GM13976 (cell line): ENCODE measurements at regions not wholly inside any gene's neighbourhood (a gene's known extent, or its start where the extent isn't known, plus 50 kb on each side); places are given as distances from the start of the nearest gene placed in this dataset.
"Not testable (repeated sequence)": the region's sequence is repeated elsewhere in the genome, so short reads cannot be mapped to it uniquely, and the experiment has no call there.

Source experiments
- DNase-seq: peaks from one replicate; pipeline ENCODE4 v3.0.0; 2012; ENCODE audit warnings: low spot score
- CTCF ChIP-seq: IDR thresholded peaks from 2 replicates; pipeline ENCODE4 v1.5.1; 2012; ENCODE audit warnings: borderline replicate concordance, mild to moderate bottlenecking; ENCODE audit not compliant: insufficient read depth; ENCODE audit errors: extremely low read depth, missing control alignments, control extremely low read depth
- in situ Hi-C: fragments of 300-500 bp; cut with MboI; formaldehyde crosslinking; loops from one replicate; pipeline ENCODE4 v1.12.0; 2022; ENCODE audit warnings: low sequenced_read_pairs, mixed read lengths, inconsistent platforms; ENCODE audit not compliant: unreplicated experiment

GRCh38 chr6:71766146-71766760 is 120.1 kb upstream of the RIMS1 start:
- in situ Hi-C loops, result no loop called here
- TF ChIP-seq CTCF, result no peak
- no peak for DNase-seq

- no peak for DNase-seq
- TF ChIP-seq CTCF, result no peak
- in situ Hi-C loops, result no loop called here
Measured at GRCh38 chr6:71766796-71767195, 119.6 kb upstream of the RIMS1 start.

GRCh38 chr6:71768356-71768755 is 118.0 kb upstream of the RIMS1 start:
- in situ Hi-C loops, result no loop called here

GRCh38 chr6:71808865-71809264 is 77.5 kb upstream of the RIMS1 start:
- TF ChIP-seq CTCF, result no peak
- in situ Hi-C loops, result no loop called here
- no peak for DNase-seq

More at GRCh38 chr6:71768356-71768755, 118.0 kb upstream of the RIMS1 start:
- no peak for DNase-seq
- no peak for TF ChIP-seq CTCF

- no peak for TF ChIP-seq CTCF
- no peak for DNase-seq
- in situ Hi-C loops, result no loop called here
Measured at GRCh38 chr6:71810880-71811279, 75.5 kb upstream of the RIMS1 start.

- DNase-seq, result no peak
- in situ Hi-C loops, result no loop called here
- TF ChIP-seq CTCF, result no peak
Measured at GRCh38 chr6:71822625-71823024, 63.7 kb upstream of the RIMS1 start.

GRCh38 chr6:71832110-71832764 is 54.1 kb upstream of the RIMS1 start:
- in situ Hi-C loops, DNase-seq: not testable (repeated sequence)
